ENCODE measurements at regions not wholly inside any gene's neighbourhood (a gene's known extent, or its start where the extent isn't known, plus 50 kb on each side); places are given as distances from the start of the nearest gene placed in this dataset.

GRCh38 chr5:33319151-33319550 lies 121.6 kb upstream of the TARS1 start:
- no peaks in the 10 kb centered on the region for H3K9me3 ChIP-seq (ENCODE audit: insufficient read depth, low read length)
- H3K36me3 ChIP-seq (ENCODE audit: insufficient read depth, insufficient read length, low read length): no peaks in the 10 kb centered on the region
- no peaks in the 10 kb centered on the region for H3K27me3 ChIP-seq (ENCODE audit: insufficient read depth, insufficient read length)
- no peak for TF ChIP-seq SUZ12 (IDR thresholded peaks at IDR 0.05; ENCODE audit: extremely low read depth, insufficient read depth, insufficient read length)
- TF ChIP-seq ZNF274 (IDR thresholded peaks at IDR 0.05; ENCODE audit: low read depth, low read length): no peak
- TF ChIP-seq YY1 (IDR thresholded peaks at IDR 0.05; ENCODE audit: insufficient read depth, insufficient read length): no peak
- no peaks in the 10 kb centered on the region for H3K4me1 ChIP-seq (ENCODE audit: insufficient read depth, insufficient read length)
- H3K9ac ChIP-seq (ENCODE audit: insufficient read length, low read depth): no peak overlapping the region
- H3K4me3 ChIP-seq (ENCODE audit: insufficient read length, low read depth): no peak overlapping the region
- no peak for DNase-seq (ENCODE audit: low read depth, low spot score)

- no peak overlapping the region for H3K9ac ChIP-seq (ENCODE audit: insufficient read length, low read depth)
- H3K36me3 ChIP-seq (ENCODE audit: insufficient read depth, insufficient read length, low read length): no peaks in the 10 kb centered on the region
- no peaks in the 10 kb centered on the region for H3K4me1 ChIP-seq (ENCODE audit: insufficient read depth, insufficient read length)
- TF ChIP-seq YY1 (IDR thresholded peaks at IDR 0.05; ENCODE audit: insufficient read depth, insufficient read length) (no peak), ZNF274 (IDR thresholded peaks at IDR 0.05; ENCODE audit: low read depth, low read length) (no peak), SUZ12 (IDR thresholded peaks at IDR 0.05; ENCODE audit: extremely low read depth, insufficient read depth, insufficient read length) (no peak)
- H3K4me3 ChIP-seq (ENCODE audit: insufficient read length, low read depth): no peak overlapping the region
- no peaks in the 10 kb centered on the region for H3K27me3 ChIP-seq (ENCODE audit: insufficient read depth, insufficient read length)
- no peaks in the 10 kb centered on the region for H3K9me3 ChIP-seq (ENCODE audit: insufficient read depth, low read length)
- DNase-seq (ENCODE audit: low read depth, low spot score): no peak
Measured at GRCh38 chr5:33319841-33320240, 120.9 kb upstream of the TARS1 start.

GRCh38 chr5:33321026-33321425 lies 119.7 kb upstream of the TARS1 start:
- TF ChIP-seq ZNF274 (IDR thresholded peaks at IDR 0.05; ENCODE audit: low read depth, low read length) (no peak), YY1 (IDR thresholded peaks at IDR 0.05; ENCODE audit: insufficient read depth, insufficient read length) (no peak), SUZ12 (IDR thresholded peaks at IDR 0.05; ENCODE audit: extremely low read depth, insufficient read depth, insufficient read length) (no peak)
- Histone ChIP-seq H3K36me3 (ENCODE audit: insufficient read depth, insufficient read length, low read length) (no peaks in the 10 kb centered on the region), H3K4me1 (ENCODE audit: insufficient read depth, insufficient read length) (no peaks in the 10 kb centered on the region), H3K9ac (ENCODE audit: insufficient read length, low read depth) (no peak overlapping the region), H3K4me3 (ENCODE audit: insufficient read length, low read depth) (no peak overlapping the region), H3K9me3 (ENCODE audit: insufficient read depth, low read length) (no peaks in the 10 kb centered on the region), H3K27me3 (ENCODE audit: insufficient read depth, insufficient read length) (no peaks in the 10 kb centered on the region)
- DNase-seq (ENCODE audit: low read depth, low spot score): no peak

- DNase-seq (ENCODE audit: low read depth, low spot score): no peak
- TF ChIP-seq YY1 (IDR thresholded peaks at IDR 0.05; ENCODE audit: insufficient read depth, insufficient read length): no peak
- TF ChIP-seq SUZ12 (IDR thresholded peaks at IDR 0.05; ENCODE audit: extremely low read depth, insufficient read depth, insufficient read length): no peak
- no peak for TF ChIP-seq ZNF274 (IDR thresholded peaks at IDR 0.05; ENCODE audit: low read depth, low read length)
- Histone ChIP-seq H3K9ac (ENCODE audit: insufficient read length, low read depth) (no peak overlapping the region), H3K9me3 (ENCODE audit: insufficient read depth, low read length) (no peaks in the 10 kb centered on the region), H3K4me3 (ENCODE audit: insufficient read length, low read depth) (no peak overlapping the region), H3K36me3 (ENCODE audit: insufficient read depth, insufficient read length, low read length) (no peaks in the 10 kb centered on the region), H3K4me1 (ENCODE audit: insufficient read depth, insufficient read length) (no peaks in the 10 kb centered on the region), H3K27me3 (ENCODE audit: insufficient read depth, insufficient read length) (no peaks in the 10 kb centered on the region)
Measured at GRCh38 chr5:33322632-33323031, 118.1 kb upstream of the TARS1 start.

- Histone ChIP-seq H3K9ac (ENCODE audit: insufficient read length, low read depth) (no peak overlapping the region), H3K27me3 (ENCODE audit: insufficient read depth, insufficient read length) (no peaks in the 10 kb centered on the region), H3K4me1 (ENCODE audit: insufficient read depth, insufficient read length) (no peaks in the 10 kb centered on the region), H3K9me3 (ENCODE audit: insufficient read depth, low read length) (no peaks in the 10 kb centered on the region), H3K4me3 (ENCODE audit: insufficient read length, low read depth) (no peak overlapping the region), H3K36me3 (ENCODE audit: insufficient read depth, insufficient read length, low read length) (no peaks in the 10 kb centered on the region)
- TF ChIP-seq ZNF274 (IDR thresholded peaks at IDR 0.05; ENCODE audit: low read depth, low read length) (no peak), SUZ12 (IDR thresholded peaks at IDR 0.05; ENCODE audit: extremely low read depth, insufficient read depth, insufficient read length) (no peak), YY1 (IDR thresholded peaks at IDR 0.05; ENCODE audit: insufficient read depth, insufficient read length) (no peak)
- DNase-seq (ENCODE audit: low read depth, low spot score): no peak
Measured at GRCh38 chr5:33324667-33325307, 116.0 kb upstream of the TARS1 start.

GRCh38 chr5:33328818-33329217 lies 111.9 kb upstream of the TARS1 start:
- Histone ChIP-seq H3K4me1 (ENCODE audit: insufficient read depth, insufficient read length) (no peaks in the 10 kb centered on the region), H3K27me3 (ENCODE audit: insufficient read depth, insufficient read length) (no peaks in the 10 kb centered on the region), H3K9me3 (ENCODE audit: insufficient read depth, low read length) (no peaks in the 10 kb centered on the region), H3K36me3 (ENCODE audit: insufficient read depth, insufficient read length, low read length) (no peaks in the 10 kb centered on the region), H3K9ac (ENCODE audit: insufficient read length, low read depth) (no peak overlapping the region), H3K4me3 (ENCODE audit: insufficient read length, low read depth) (no peak overlapping the region)
- TF ChIP-seq SUZ12 (IDR thresholded peaks at IDR 0.05; ENCODE audit: extremely low read depth, insufficient read depth, insufficient read length): no peak
- no peak for TF ChIP-seq YY1 (IDR thresholded peaks at IDR 0.05; ENCODE audit: insufficient read depth, insufficient read length)
- TF ChIP-seq ZNF274 (IDR thresholded peaks at IDR 0.05; ENCODE audit: low read depth, low read length): no peak
- DNase-seq (ENCODE audit: low read depth, low spot score): no peak

GRCh38 chr5:33329891-33330290 lies 110.9 kb upstream of the TARS1 start:
- TF ChIP-seq ZNF274 (IDR thresholded peaks at IDR 0.05; ENCODE audit: low read depth, low read length) (no peak), SUZ12 (IDR thresholded peaks at IDR 0.05; ENCODE audit: extremely low read depth, insufficient read depth, insufficient read length) (no peak), YY1 (IDR thresholded peaks at IDR 0.05; ENCODE audit: insufficient read depth, insufficient read length) (no peak)

More at GRCh38 chr5:33329891-33330290, 110.9 kb upstream of the TARS1 start:
- no peak overlapping the region for H3K4me3 ChIP-seq (ENCODE audit: insufficient read length, low read depth)
- no peaks in the 10 kb centered on the region for H3K4me1 ChIP-seq (ENCODE audit: insufficient read depth, insufficient read length)
- no peaks in the 10 kb centered on the region for H3K9me3 ChIP-seq (ENCODE audit: insufficient read depth, low read length)
- no peaks in the 10 kb centered on the region for H3K36me3 ChIP-seq (ENCODE audit: insufficient read depth, insufficient read length, low read length)
- H3K9ac ChIP-seq (ENCODE audit: insufficient read length, low read depth): no peak overlapping the region
- no peak for DNase-seq (ENCODE audit: low read depth, low spot score)
- no peaks in the 10 kb centered on the region for H3K27me3 ChIP-seq (ENCODE audit: insufficient read depth, insufficient read length)
